Keratinocyte (primary cell): ENCODE measurements at regions not wholly inside any gene's neighbourhood (a gene's known extent, or its start where the extent isn't known, plus 50 kb on each side); places are given as distances from the start of the nearest gene placed in this dataset.

Experiments used
- DNase-seq: peaks from one replicate; pipeline ENCODE4 v3.0.0-alpha.2; 2011; ENCODE audit warnings: low read depth, missing footprints, low spot score
- FAIRE-seq: peaks from 2 replicates; lab custom pipeline; 2011; peaks lifted over from hg19 to GRCh38; lab: Jason Lieb, UNC
- H2AFZ ChIP-seq: 2 replicates; pipeline ENCODE4 v1.6.0; 2012; ENCODE audit warnings: low read length, control low read depth, inconsistent platforms; ENCODE audit not compliant: control insufficient read depth
- H3K27ac ChIP-seq: 2 replicates; pipeline ENCODE4 v1.5.1; 2011; ENCODE audit warnings: low read length; ENCODE audit not compliant: control insufficient read depth, insufficient read depth
- H3K27me3 ChIP-seq: 3 replicates; pipeline ENCODE4 v1.6.0; 2011; ENCODE audit warnings: low read length; ENCODE audit not compliant: control insufficient read depth, insufficient read depth; ENCODE audit errors: extremely low read depth
- H3K36me3 ChIP-seq, 2 experiments: 2 replicates in 1 of 2; 3 replicates in 1 of 2; pipeline ENCODE4 v1.5.1; 2011; ENCODE audit warnings: low read length in 2 of 2, mild to moderate bottlenecking in 1 of 2; ENCODE audit not compliant: control insufficient read depth in 2 of 2, insufficient read depth in 2 of 2; ENCODE audit errors: extremely low read depth in 1 of 2
- H3K4me1 ChIP-seq: 3 replicates; pipeline ENCODE4 v1.5.1; 2011; ENCODE audit warnings: low read length; ENCODE audit not compliant: control insufficient read depth, insufficient read depth; ENCODE audit errors: extremely low read depth
- H3K4me2 ChIP-seq: 3 replicates; pipeline ENCODE4 v1.6.0; 2011; ENCODE audit warnings: low read depth, low read length; ENCODE audit not compliant: control insufficient read depth, insufficient read depth; ENCODE audit errors: extremely low read depth
- H3K4me3 ChIP-seq, 3 experiments: fragments of 200-600 bp in 1 of 3; sonication (generic) in 1 of 3; 2 replicates in 2 of 3; 3 replicates in 1 of 3; pipeline ENCODE4 v1.5.1; 2011 to 2016; ENCODE audit warnings: low read length in 3 of 3, mild to moderate bottlenecking in 3 of 3, control low read depth in 2 of 3, inconsistent platforms in 1 of 3, low read depth in 1 of 3, mixed read lengths in 1 of 3, mixed run types in 1 of 3, moderate library complexity in 1 of 3; ENCODE audit not compliant: control insufficient read depth in 2 of 3, insufficient read depth in 2 of 3; ENCODE audit errors: extremely low read depth in 1 of 3
- H3K79me2 ChIP-seq: 2 replicates; pipeline ENCODE4 v1.6.0; 2012; ENCODE audit warnings: low read length; ENCODE audit not compliant: control insufficient read depth, insufficient read depth
- H3K9ac ChIP-seq: 3 replicates; pipeline ENCODE4 v1.6.0; 2011; ENCODE audit warnings: low read length; ENCODE audit not compliant: control insufficient read depth, insufficient read depth; ENCODE audit errors: extremely low read depth
- H3K9me1 ChIP-seq: 3 replicates; pipeline ENCODE4 v1.6.0; 2011; ENCODE audit warnings: low read length; ENCODE audit not compliant: control insufficient read depth, insufficient read depth; ENCODE audit errors: extremely low read depth
- H3K9me3 ChIP-seq: 2 replicates; pipeline ENCODE4 v1.5.1; 2012; ENCODE audit warnings: low read depth, low read length; ENCODE audit not compliant: control insufficient read depth
- H4K20me1 ChIP-seq: 3 replicates; pipeline ENCODE4 v1.6.0; 2011; ENCODE audit warnings: low read length; ENCODE audit not compliant: control insufficient read depth, insufficient read depth; ENCODE audit errors: extremely low read depth
- EZH2 ChIP-seq: IDR thresholded peaks from one replicate; pipeline ENCODE4 v1.6.1; 2012; ENCODE audit warnings: inconsistent platforms, mild to moderate bottlenecking, low read length, moderate library complexity
- dilution Hi-C: fragments of 300-500 bp; cut with MboI; formaldehyde crosslinking; loops from one replicate; pipeline ENCODE4 v1.7.0; 2020; ENCODE audit warnings: low sequenced_read_pairs; ENCODE audit not compliant: extremely low pct_ligation_motif_present
- TF ChIP-seq, protein P1 (sequence below), 3 experiments: IDR thresholded peaks in 1 of 3; conservative IDR thresholded peaks in 1 of 3; optimal IDR thresholded peaks in 1 of 3; 2 replicates in 2 of 3; 3 replicates in 1 of 3; pipeline versions ENCODE3 to v1.5.1; 2011; ENCODE audit warnings: low read length in 3 of 3, mild to moderate bottlenecking in 3 of 3, moderate library complexity in 2 of 3, control low read depth in 1 of 3, inconsistent platforms in 1 of 3; ENCODE audit not compliant: insufficient read depth in 2 of 3; ENCODE audit errors: extremely low read depth in 1 of 3

DNA sequence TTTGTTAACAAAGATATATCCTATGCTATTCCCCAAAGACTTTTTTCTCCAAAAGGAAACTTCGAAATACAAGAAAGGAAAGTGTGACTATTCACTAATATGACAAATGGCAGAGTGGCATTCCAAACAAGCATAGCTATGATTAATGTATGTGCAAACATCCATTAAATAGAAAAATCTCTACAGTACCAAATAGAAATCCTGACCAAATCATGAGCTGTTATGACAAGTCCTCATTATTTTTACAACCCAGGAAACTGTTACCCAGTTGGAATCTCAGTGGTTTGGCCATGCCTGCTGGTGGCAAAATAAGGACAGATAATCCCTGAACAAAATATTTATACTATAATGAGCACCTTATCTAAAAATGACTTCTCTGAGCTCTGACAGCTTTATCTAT lies 202.1 kb downstream of the SEC23A start:
- Histone ChIP-seq H3K36me3 (no peaks in the 10 kb centered on the region), H3K27ac (no peak overlapping the region), H3K9me1 (no peaks in the 10 kb centered on the region), H2AFZ (no peak overlapping the region), H3K79me2 (no peaks in the 10 kb centered on the region), H4K20me1 (no peaks in the 10 kb centered on the region), H3K4me2 (no peak overlapping the region), H3K4me1 (no peaks in the 10 kb centered on the region), H3K9me3 (no peaks in the 10 kb centered on the region), H3K9ac (no peak overlapping the region), H3K4me3 (no peak overlapping the region), H3K27me3 (no peaks in the 10 kb centered on the region)
- no peak for DNase-seq
- TF ChIP-seq, protein P1, sequence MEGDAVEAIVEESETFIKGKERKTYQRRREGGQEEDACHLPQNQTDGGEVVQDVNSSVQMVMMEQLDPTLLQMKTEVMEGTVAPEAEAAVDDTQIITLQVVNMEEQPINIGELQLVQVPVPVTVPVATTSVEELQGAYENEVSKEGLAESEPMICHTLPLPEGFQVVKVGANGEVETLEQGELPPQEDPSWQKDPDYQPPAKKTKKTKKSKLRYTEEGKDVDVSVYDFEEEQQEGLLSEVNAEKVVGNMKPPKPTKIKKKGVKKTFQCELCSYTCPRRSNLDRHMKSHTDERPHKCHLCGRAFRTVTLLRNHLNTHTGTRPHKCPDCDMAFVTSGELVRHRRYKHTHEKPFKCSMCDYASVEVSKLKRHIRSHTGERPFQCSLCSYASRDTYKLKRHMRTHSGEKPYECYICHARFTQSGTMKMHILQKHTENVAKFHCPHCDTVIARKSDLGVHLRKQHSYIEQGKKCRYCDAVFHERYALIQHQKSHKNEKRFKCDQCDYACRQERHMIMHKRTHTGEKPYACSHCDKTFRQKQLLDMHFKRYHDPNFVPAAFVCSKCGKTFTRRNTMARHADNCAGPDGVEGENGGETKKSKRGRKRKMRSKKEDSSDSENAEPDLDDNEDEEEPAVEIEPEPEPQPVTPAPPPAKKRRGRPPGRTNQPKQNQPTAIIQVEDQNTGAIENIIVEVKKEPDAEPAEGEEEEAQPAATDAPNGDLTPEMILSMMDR (optimal IDR thresholded peaks at IDR 0.05 in 1 of 3, IDR thresholded peaks at IDR 0.05 in 1 of 3, conservative IDR thresholded peaks at IDR 0.05 in 1 of 3; ENCODE audit: extremely low read depth in 1 of 3, insufficient read depth in 2 of 3, low read length in 3 of 3): no peak
- no peak for TF ChIP-seq EZH2
- dilution Hi-C loops: no loop called here
- FAIRE-seq: no peak

DNA sequence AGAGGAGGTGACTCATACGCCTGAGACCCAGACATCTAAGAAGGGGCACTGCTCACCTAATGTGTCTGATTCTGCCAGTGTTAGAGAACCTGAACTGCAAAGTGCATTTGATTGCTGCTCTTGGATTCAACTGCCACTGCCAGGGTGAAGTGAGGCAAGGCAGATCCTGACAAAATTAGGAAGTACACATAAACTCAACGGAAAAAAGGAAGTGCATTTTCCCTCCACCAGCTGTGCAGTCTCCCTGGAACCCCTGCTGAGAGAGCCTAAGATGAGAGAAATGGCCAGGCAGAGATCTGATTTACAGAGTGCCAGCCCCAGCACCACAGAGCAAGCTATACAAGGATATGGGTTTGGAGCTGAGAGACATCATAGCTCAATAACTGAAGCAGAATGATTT lies 215.3 kb downstream of the SEC23A start:
- Histone ChIP-seq H3K4me3 (no peak overlapping the region), H3K27ac (no peak overlapping the region), H3K9ac (no peak overlapping the region), H2AFZ (no peak overlapping the region), H3K4me2 (no peak overlapping the region), H3K36me3 (no peaks in the 10 kb centered on the region), H3K9me3 (no peaks in the 10 kb centered on the region), H3K27me3 (no peaks in the 10 kb centered on the region), H3K79me2 (no peaks in the 10 kb centered on the region), H3K4me1 (no peaks in the 10 kb centered on the region), H3K9me1 (no peaks in the 10 kb centered on the region), H4K20me1 (no peaks in the 10 kb centered on the region)
- no peak for DNase-seq
- dilution Hi-C loops: no loop called here
- TF ChIP-seq, protein P1 (optimal IDR thresholded peaks at IDR 0.05 in 1 of 3, IDR thresholded peaks at IDR 0.05 in 1 of 3, conservative IDR thresholded peaks at IDR 0.05 in 1 of 3; ENCODE audit: extremely low read depth in 1 of 3, insufficient read depth in 2 of 3, low read length in 3 of 3): no peak
- TF ChIP-seq EZH2: no peak
- no peak for FAIRE-seq
